WTC11 (cell line): ENCODE measurements at regions not wholly inside any gene's neighbourhood (a gene's known extent, or its start where the extent isn't known, plus 50 kb on each side); places are given as distances from the start of the nearest gene placed in this dataset.

Source experiments
- ATAC-seq: fragments of 200-7000 bp; cut with Tn5 transposase; 2 replicates; pipeline ENCODE4 v1.10.0; 2021; ENCODE audit warnings: mild to moderate bottlenecking, moderate library complexity
- CTCF ChIA-PET: fragments of 300-600 bp; sonication (Branson Sonifier 250); formaldehyde crosslinking; loops from one replicate; lab custom pipeline; 2021; ENCODE audit warnings: antibody characterized with exemption; lab: Charles Lee
- POLR2A ChIA-PET: fragments of 350-600 bp; sonication (Branson Sonifier 250); formaldehyde crosslinking; loops from one replicate; lab custom pipeline; 2021; ENCODE audit warnings: antibody characterized with exemption; lab: Charles Lee
- DNase-seq: peaks from one replicate; pipeline ENCODE4 v3.0.0; 2021; ENCODE audit warnings: low spot score
- H3K27ac Mint-ChIP-seq: 2 replicates; pipeline ENCODE4 v1.8.0; 2021; ENCODE audit warnings: mixed read lengths
- H3K27me3 Mint-ChIP-seq: 2 replicates; pipeline ENCODE4 v1.8.0; 2021; ENCODE audit warnings: low read depth, mild to moderate bottlenecking, moderate library complexity, mixed read lengths
- H3K36me3 Mint-ChIP-seq: 2 replicates; pipeline ENCODE4 v1.8.0; 2021; ENCODE audit warnings: mixed read lengths
- H3K4me1 Mint-ChIP-seq: 2 replicates; pipeline ENCODE4 v1.8.0; 2022; ENCODE audit warnings: mixed read lengths
- H3K4me3 Mint-ChIP-seq: 2 replicates; pipeline ENCODE4 v1.8.0; 2021; ENCODE audit warnings: mild to moderate bottlenecking, moderate library complexity, mixed read lengths
- H3K9me3 Mint-ChIP-seq: 2 replicates; pipeline ENCODE4 v1.8.0; 2021; ENCODE audit warnings: mixed read lengths
- ARID4B ChIP-seq: sonication (generic); formaldehyde crosslinking; IDR thresholded peaks from 2 replicates; pipeline ENCODE4 v1.8.0; 2023; ENCODE audit warnings: missing genetic modification reagents, mild to moderate bottlenecking, borderline replicate concordance
- E2F5 ChIP-seq: sonication (generic); formaldehyde crosslinking; IDR thresholded peaks from 2 replicates; pipeline ENCODE4 v1.8.1; 2022; ENCODE audit warnings: mild to moderate bottlenecking, moderate library complexity, missing genetic modification reagents
- FOXK1 ChIP-seq: sonication (generic); formaldehyde crosslinking; IDR thresholded peaks from 2 replicates; pipeline ENCODE4 v1.8.0; 2022; ENCODE audit warnings: mild to moderate bottlenecking, moderate library complexity, missing genetic modification reagents
- GABPB1 ChIP-seq: sonication (generic); formaldehyde crosslinking; IDR thresholded peaks from 2 replicates; pipeline ENCODE4 v1.8.1; 2023; ENCODE audit warnings: mild to moderate bottlenecking, missing genetic modification reagents
- GRHL2 ChIP-seq: fragments of 250-450 bp; sonication (Bioruptor Pico); IDR thresholded peaks from 2 replicates; pipeline ENCODE4 v1.8.0; 2022; ENCODE audit warnings: mild to moderate bottlenecking, moderate library complexity; ENCODE audit not compliant: insufficient replicate concordance, severe bottlenecking
- JAZF1 ChIP-seq: fragments of 250-450 bp; sonication (Bioruptor Pico); IDR thresholded peaks from 2 replicates; pipeline ENCODE4 v1.9.0; 2021; ENCODE audit warnings: moderate library complexity, mild to moderate bottlenecking, inconsistent platforms
- NR3C1 ChIP-seq: sonication (generic); formaldehyde crosslinking; conservative IDR thresholded peaks from 2 replicates; pipeline ENCODE4 v1.8.1; 2023; ENCODE audit warnings: low read depth, mild to moderate bottlenecking, missing genetic modification reagents
- RORB ChIP-seq: fragments of 250-450 bp; sonication (Bioruptor Pico); IDR thresholded peaks from 2 replicates; pipeline ENCODE4 v1.9.0; 2021; ENCODE audit warnings: mild to moderate bottlenecking
- TEAD1 ChIP-seq: sonication (generic); formaldehyde crosslinking; IDR thresholded peaks from 2 replicates; pipeline ENCODE4 v1.8.0; 2022; ENCODE audit warnings: mild to moderate bottlenecking, missing genetic modification reagents
- ZBTB21 ChIP-seq: sonication (generic); formaldehyde crosslinking; IDR thresholded peaks from 2 replicates; pipeline ENCODE4 v1.8.1; 2023; ENCODE audit warnings: mild to moderate bottlenecking, missing genetic modification reagents, borderline replicate concordance
- ZNF219 ChIP-seq: sonication (generic); formaldehyde crosslinking; IDR thresholded peaks from 2 replicates; pipeline ENCODE4 v1.8.0; 2023; ENCODE audit warnings: missing genetic modification reagents, mild to moderate bottlenecking, borderline replicate concordance
- ZNF263 ChIP-seq: sonication (generic); formaldehyde crosslinking; IDR thresholded peaks from 2 replicates; pipeline ENCODE4 v1.8.1; 2022; ENCODE audit warnings: low read depth, mild to moderate bottlenecking, moderate library complexity, missing genetic modification reagents
- ZNF317 ChIP-seq: sonication (generic); formaldehyde crosslinking; IDR thresholded peaks from 2 replicates; pipeline ENCODE4 v1.8.1; 2023; ENCODE audit warnings: low read depth, mild to moderate bottlenecking, moderate library complexity, missing genetic modification reagents, borderline replicate concordance
- TF ChIP-seq, protein P1 (sequence below): sonication (generic); formaldehyde crosslinking; IDR thresholded peaks from 2 replicates; pipeline ENCODE4 v1.8.1; 2023; ENCODE audit warnings: mild to moderate bottlenecking, moderate library complexity, missing genetic modification reagents
- TF ChIP-seq, protein P2 (sequence below): sonication (generic); formaldehyde crosslinking; IDR thresholded peaks from 2 replicates; pipeline ENCODE4 v1.8.1; 2023; ENCODE audit warnings: mild to moderate bottlenecking, missing genetic modification reagents, moderate library complexity
- TF ChIP-seq, protein P3 (sequence below): fragments of 250-450 bp; sonication (Bioruptor Pico); IDR thresholded peaks from 2 replicates; pipeline ENCODE4 v1.9.0; 2021; ENCODE audit warnings: moderate library complexity, mild to moderate bottlenecking, inconsistent platforms, borderline replicate concordance
- TF ChIP-seq, protein P4 (sequence below): fragments of 200-600 bp; IDR thresholded peaks from 2 replicates; pipeline ENCODE4 v1.8.0; 2022; ENCODE audit warnings: antibody characterized with exemption
- TF ChIP-seq, protein P5 (sequence below): sonication (generic); formaldehyde crosslinking; IDR thresholded peaks from 2 replicates; pipeline ENCODE4 v1.8.0; 2022; ENCODE audit warnings: mild to moderate bottlenecking, missing genetic modification reagents
- TF ChIP-seq, protein P6 (sequence below): sonication (generic); formaldehyde crosslinking; IDR thresholded peaks from 2 replicates; pipeline ENCODE4 v1.8.1; 2022; ENCODE audit warnings: missing genetic modification reagents, borderline replicate concordance

- no peaks in the 10 kb centered on the region for H3K36me3 Mint-ChIP-seq
- no peaks in the 10 kb centered on the region; the same call in 1 of the 2 replicates for H3K27me3 Mint-ChIP-seq
- ATAC-seq = no peak
- 0 out of 2 replicates have a peak, but pooled peaks cover 3% of the 10 kb centered on the region for H3K9me3 Mint-ChIP-seq
- POLR2A ChIA-PET = no interaction called here
- DNase-seq = no peak
- CTCF ChIA-PET = interaction anchor here (1.0 kb wide), 1 partner anchor 18 kb away, joined by 3 read pairs; no protein-coding TSS in a partner anchor
- no peak for TF ChIP-seq ZNF317
- TF ChIP-seq GABPB1 (CRISPR knock-in tag) = no peak
- no peak for TF ChIP-seq FOXK1
- TF ChIP-seq, protein P1, sequence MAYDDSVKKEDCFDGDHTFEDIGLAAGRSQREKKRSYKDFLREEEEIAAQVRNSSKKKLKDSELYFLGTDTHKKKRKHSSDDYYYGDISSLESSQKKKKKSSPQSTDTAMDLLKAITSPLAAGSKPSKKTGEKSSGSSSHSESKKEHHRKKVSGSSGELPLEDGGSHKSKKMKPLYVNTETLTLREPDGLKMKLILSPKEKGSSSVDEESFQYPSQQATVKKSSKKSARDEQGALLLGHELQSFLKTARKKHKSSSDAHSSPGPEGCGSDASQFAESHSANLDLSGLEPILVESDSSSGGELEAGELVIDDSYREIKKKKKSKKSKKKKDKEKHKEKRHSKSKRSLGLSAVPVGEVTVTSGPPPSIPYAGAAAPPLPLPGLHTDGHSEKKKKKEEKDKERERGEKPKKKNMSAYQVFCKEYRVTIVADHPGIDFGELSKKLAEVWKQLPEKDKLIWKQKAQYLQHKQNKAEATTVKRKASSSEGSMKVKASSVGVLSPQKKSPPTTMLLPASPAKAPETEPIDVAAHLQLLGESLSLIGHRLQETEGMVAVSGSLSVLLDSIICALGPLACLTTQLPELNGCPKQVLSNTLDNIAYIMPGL (CRISPR knock-in tag) = no peak
- TF ChIP-seq, protein P2, sequence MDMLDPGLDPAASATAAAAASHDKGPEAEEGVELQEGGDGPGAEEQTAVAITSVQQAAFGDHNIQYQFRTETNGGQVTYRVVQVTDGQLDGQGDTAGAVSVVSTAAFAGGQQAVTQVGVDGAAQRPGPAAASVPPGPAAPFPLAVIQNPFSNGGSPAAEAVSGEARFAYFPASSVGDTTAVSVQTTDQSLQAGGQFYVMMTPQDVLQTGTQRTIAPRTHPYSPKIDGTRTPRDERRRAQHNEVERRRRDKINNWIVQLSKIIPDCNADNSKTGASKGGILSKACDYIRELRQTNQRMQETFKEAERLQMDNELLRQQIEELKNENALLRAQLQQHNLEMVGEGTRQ (CRISPR knock-in tag) = no peak
- TF ChIP-seq NR3C1 (CRISPR knock-in tag) = no peak
- no peak for TF ChIP-seq ZNF219
- TF ChIP-seq GRHL2 (CRISPR knock-in tag) = no peak
- no peak for TF ChIP-seq ZNF263 (CRISPR knock-in tag)
- TF ChIP-seq TEAD1 (CRISPR knock-in tag) = no peak
- no peak overlapping the region for H3K4me3 Mint-ChIP-seq
- no peaks in the 10 kb centered on the region for H3K4me1 Mint-ChIP-seq
- H3K27ac Mint-ChIP-seq = no peak overlapping the region
These were observed 260.6 kb upstream of the BOD1L1 start for GRCh38 chr4:13888112-13888511.

- H3K27me3 Mint-ChIP-seq = no peaks in the 10 kb centered on the region; the same call in 1 of the 2 replicates
- H3K4me3 Mint-ChIP-seq = no peak overlapping the region
- DNase-seq (no peak), ATAC-seq (no peak)
- H3K27ac Mint-ChIP-seq = no peak overlapping the region
- POLR2A ChIA-PET = no interaction called here
- H3K4me1 Mint-ChIP-seq = no peaks in the 10 kb centered on the region
- H3K36me3 Mint-ChIP-seq = no peaks in the 10 kb centered on the region
- CTCF ChIA-PET = no interaction called here
- H3K9me3 Mint-ChIP-seq = 0 out of 2 replicates have a peak, but pooled peaks cover 3% of the 10 kb centered on the region
- no peak for TF ChIP-seq FOXK1
- no peak for TF ChIP-seq ARID4B
- TF ChIP-seq, protein P3, sequence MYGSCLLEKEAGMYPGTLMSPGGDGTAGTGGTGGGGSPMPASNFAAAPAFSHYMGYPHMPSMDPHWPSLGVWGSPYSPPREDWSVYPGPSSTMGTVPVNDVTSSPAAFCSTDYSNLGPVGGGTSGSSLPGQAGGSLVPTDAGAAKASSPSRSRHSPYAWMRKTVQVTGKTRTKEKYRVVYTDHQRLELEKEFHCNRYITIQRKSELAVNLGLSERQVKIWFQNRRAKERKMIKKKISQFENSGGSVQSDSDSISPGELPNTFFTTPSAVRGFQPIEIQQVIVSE (CRISPR knock-in tag) = no peak
- no peak for TF ChIP-seq JAZF1 (CRISPR knock-in tag)
- TF ChIP-seq, protein P4, sequence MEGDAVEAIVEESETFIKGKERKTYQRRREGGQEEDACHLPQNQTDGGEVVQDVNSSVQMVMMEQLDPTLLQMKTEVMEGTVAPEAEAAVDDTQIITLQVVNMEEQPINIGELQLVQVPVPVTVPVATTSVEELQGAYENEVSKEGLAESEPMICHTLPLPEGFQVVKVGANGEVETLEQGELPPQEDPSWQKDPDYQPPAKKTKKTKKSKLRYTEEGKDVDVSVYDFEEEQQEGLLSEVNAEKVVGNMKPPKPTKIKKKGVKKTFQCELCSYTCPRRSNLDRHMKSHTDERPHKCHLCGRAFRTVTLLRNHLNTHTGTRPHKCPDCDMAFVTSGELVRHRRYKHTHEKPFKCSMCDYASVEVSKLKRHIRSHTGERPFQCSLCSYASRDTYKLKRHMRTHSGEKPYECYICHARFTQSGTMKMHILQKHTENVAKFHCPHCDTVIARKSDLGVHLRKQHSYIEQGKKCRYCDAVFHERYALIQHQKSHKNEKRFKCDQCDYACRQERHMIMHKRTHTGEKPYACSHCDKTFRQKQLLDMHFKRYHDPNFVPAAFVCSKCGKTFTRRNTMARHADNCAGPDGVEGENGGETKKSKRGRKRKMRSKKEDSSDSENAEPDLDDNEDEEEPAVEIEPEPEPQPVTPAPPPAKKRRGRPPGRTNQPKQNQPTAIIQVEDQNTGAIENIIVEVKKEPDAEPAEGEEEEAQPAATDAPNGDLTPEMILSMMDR = no peak
- no peak for TF ChIP-seq RORB (CRISPR knock-in tag)
- TF ChIP-seq, protein P5, sequence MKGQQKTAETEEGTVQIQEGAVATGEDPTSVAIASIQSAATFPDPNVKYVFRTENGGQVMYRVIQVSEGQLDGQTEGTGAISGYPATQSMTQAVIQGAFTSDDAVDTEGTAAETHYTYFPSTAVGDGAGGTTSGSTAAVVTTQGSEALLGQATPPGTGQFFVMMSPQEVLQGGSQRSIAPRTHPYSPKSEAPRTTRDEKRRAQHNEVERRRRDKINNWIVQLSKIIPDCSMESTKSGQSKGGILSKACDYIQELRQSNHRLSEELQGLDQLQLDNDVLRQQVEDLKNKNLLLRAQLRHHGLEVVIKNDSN (CRISPR knock-in tag) = no peak
- TF ChIP-seq, protein P6, sequence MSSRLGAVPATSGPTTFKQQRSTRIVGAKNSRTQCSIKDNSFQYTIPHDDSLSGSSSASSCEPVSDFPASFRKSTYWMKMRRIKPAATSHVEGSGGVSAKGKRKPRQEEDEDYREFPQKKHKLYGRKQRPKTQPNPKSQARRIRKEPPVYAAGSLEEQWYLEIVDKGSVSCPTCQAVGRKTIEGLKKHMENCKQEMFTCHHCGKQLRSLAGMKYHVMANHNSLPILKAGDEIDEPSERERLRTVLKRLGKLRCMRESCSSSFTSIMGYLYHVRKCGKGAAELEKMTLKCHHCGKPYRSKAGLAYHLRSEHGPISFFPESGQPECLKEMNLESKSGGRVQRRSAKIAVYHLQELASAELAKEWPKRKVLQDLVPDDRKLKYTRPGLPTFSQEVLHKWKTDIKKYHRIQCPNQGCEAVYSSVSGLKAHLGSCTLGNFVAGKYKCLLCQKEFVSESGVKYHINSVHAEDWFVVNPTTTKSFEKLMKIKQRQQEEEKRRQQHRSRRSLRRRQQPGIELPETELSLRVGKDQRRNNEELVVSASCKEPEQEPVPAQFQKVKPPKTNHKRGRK (CRISPR knock-in tag) = no peak
- TF ChIP-seq, protein P1 (CRISPR knock-in tag) = no peak
- no peak for TF ChIP-seq E2F5 (CRISPR knock-in tag)
- no peak for TF ChIP-seq ZBTB21 (CRISPR knock-in tag)
These were observed 264.0 kb upstream of the BOD1L1 start for GRCh38 chr4:13891544-13891939.
